Thyroid gland (tissue), 4 donors: ENCODE measurements at regions not wholly inside any gene's neighbourhood (a gene's known extent, or its start where the extent isn't known, plus 50 kb on each side); places are given as distances from the start of the nearest gene placed in this dataset.

Experiments used
- CTCF ChIP-seq, 6 experiments: fragments of 200-600 bp in 3 of 6; fragments of 450-650 bp in 3 of 6; sonication (generic) in 3 of 6; IDR thresholded peaks; one replicate each; pipeline ENCODE4 v1.5.1; 2016 to 2019; ENCODE audit warnings: antibody characterized with exemption in 6 of 6, mild to moderate bottlenecking in 2 of 6, inconsistent platforms in 1 of 6, moderate library complexity in 1 of 6
- POLR2A ChIP-seq, 2 donors: fragments of 450-650 bp; IDR thresholded peaks; one replicate each; pipeline ENCODE4 v1.6.1; 2017; ENCODE audit warnings: antibody characterized with exemption in 2 of 2, mild to moderate bottlenecking in 2 of 2, moderate library complexity in 1 of 2

GRCh38 chr6:1100269-1100668, 211.6 kb upstream of the FOXQ1 start:
- TF ChIP-seq CTCF (IDR thresholded peaks at IDR 0.05) = no peak
- no peak for TF ChIP-seq POLR2A (IDR thresholded peaks at IDR 0.05)
